ENCODE measurements at regions not wholly inside any gene's neighbourhood (a gene's known extent, or its start where the extent isn't known, plus 50 kb on each side); places are given as distances from the start of the nearest gene placed in this dataset.

- no peak for TF ChIP-seq CTCF (IDR thresholded peaks at IDR 0.05)
- no peak for TF ChIP-seq POLR2A (IDR thresholded peaks at IDR 0.05)
Measured at GRCh38 chr5:124590686-124591085, 155.8 kb downstream of the ZNF608 start.
